GM21381 (cell line): ENCODE measurements at regions not wholly inside any gene's neighbourhood (a gene's known extent, or its start where the extent isn't known, plus 50 kb on each side); places are given as distances from the start of the nearest gene placed in this dataset.

ENCODE experiments used
- ATAC-seq: cut with Tn5 transposase; IDR thresholded peaks from one replicate; pipeline ENCODE4 v1.9.1; 2021; ENCODE audit warnings: mild to moderate bottlenecking, moderate library complexity; ENCODE audit not compliant: unreplicated experiment

DNA sequence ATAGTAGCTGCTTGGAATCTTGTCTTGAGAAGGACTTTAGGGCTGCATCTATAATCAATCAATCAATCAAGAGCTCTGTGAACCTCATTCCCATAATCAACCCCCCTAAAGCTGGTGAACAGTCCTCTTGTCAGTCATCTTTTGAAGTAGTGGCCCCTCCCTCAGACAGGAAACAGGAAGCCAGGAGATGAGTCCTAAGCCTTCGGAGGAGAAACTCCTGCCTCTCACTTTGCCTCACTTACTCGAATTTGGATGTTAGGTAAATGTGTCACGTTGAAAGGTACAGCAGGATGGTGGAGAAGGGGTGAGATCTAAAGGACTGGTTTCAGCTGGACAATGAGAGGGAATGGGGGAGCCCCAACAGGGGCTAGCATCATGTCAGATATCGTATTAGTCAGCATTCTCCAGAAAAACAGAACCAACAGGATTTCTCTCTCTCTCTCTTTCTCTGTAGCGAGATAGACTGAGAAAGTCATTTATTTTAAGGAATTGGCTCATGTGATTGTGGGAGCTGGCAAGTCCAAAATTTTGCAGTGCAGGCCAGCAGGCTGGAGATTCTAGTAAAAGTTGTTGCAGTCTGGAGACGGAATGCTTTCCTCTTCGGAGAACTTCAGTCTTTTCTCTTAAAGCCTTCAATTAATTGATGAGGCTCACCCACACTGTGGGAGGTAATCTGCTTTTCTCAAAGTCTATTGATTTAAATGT, 144.4 kb upstream of the PWP1 start:
- no peak for ATAC-seq

GRCh38 chr12:107543416-107543815, 142.2 kb upstream of the PWP1 start:
- no peak for ATAC-seq

GRCh38 chr12:107543841-107544240, 141.8 kb upstream of the PWP1 start:
- ATAC-seq = no peak

GRCh38 chr12:107544937-107545336, 140.7 kb upstream of the PWP1 start:
- ATAC-seq = no peak

DNA sequence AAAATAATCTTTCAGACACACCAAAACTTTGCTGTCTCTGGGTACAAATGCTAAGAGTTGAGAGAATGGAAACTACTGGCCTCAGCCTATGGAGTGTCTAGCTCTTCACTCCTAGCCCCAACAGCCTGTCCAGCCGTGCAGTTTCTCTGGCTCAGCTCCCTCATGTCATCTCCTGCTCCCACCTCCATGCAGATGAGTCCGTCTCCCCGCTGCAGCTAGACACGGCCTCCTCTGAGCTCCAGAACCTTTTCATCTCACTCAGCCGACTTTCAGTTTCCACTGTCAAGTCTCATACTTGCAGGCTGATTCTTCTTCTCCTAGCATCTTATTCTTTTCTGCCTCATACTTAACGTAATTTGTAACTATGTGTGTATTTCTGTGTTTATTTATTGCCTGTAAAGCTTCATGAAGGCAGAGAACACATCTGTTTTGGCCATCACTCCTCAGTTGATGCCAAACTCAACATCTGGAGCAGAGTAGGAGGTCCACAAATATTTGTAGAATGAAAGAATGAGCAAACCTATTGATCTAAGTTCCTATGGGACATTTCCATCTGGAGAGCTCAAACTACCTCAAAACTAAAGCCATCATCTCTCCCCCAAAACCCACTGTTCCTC, 139.8 kb upstream of the PWP1 start:
- no peak for ATAC-seq

DNA sequence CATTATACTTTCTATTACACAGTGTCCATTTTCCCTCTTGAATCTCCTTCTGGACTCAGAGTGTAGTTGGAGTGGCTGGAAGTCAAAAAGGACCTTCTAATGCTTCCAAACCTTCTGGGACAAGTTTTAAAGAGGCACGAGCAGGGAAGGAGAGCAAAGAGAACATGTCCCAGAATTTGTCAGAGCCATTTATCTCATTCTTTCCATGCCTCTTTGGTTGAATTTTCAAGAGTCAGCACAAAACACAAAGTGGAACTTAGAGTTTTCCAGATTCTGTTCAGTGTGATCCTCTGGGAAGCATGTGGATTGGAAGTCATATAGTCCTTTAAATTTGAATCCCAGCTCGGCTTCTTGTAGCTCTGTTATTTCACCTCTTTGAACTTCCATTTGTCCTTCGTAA, 138.2 kb upstream of the PWP1 start:
- ATAC-seq = no peak

GRCh38 chr12:107549651-107550480, 135.7 kb upstream of the PWP1 start:
- no peak for ATAC-seq

DNA sequence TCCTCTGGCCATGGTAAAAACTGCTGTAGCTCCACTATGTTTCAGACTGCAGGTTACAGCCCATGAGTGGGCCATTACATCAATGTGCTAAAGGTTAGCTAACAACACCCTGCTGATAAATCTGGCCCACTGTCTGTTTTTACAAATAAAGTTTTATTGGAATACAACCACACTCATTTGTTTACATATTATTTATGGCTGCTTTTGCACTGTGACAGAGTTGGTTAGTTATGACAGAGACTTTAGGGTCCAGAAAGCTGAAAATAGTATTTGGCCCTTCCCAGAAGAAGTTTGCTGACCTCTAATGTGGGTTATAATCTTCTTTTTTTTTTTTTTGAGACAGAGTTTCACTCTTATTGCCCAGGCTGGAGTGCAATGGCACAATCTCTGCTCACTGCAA, 134.2 kb upstream of the PWP1 start:
- ATAC-seq = no peak

DNA sequence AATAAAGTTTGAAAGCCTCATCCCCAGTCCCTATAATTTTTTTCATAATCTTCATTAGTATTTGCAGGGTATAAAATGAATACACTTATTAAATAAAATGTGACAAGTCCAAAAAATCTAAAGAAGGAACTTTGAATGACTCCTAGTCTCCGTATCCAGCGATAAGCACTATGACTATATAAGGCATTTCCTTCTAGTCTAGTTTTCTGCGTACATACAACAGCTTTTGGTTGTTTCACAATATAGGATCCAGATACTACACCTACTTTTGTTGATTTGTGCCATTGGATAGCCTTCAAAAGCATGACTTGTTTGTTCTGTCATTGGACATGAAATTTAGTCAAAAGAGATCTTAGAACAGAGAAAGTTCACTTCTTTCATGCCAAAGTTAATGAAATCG, 133.3 kb upstream of the PWP1 start:
- ATAC-seq = no peak

GRCh38 chr12:107553211-107553765, 132.3 kb upstream of the PWP1 start:
- ATAC-seq = no peak

DNA sequence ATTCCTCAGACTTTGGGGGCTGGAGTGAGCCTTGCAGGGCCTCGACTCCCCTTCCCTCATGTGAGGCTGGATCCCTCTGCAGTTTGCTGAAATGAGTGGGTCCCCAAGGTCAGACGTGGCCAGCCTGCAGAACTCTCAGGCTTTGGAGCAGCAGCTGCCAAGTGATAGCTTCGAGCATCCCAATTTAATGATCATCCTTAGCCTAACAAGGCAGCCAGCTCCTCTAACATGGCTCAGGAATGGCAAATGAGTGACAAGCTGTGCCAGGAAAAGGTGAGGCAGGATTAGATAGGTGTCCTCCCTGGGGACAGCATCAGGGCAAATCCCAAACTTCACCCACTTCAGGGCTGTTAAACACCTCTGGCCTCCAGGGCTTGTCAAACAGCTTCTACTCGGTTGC, 130.7 kb upstream of the PWP1 start:
- no peak for ATAC-seq

- ATAC-seq = no peak
Observed at GRCh38 chr12:107557026-107557425, 128.6 kb upstream of the PWP1 start.

GRCh38 chr12:107557589-107558100, 128.0 kb upstream of the PWP1 start:
- ATAC-seq = no peak

DNA sequence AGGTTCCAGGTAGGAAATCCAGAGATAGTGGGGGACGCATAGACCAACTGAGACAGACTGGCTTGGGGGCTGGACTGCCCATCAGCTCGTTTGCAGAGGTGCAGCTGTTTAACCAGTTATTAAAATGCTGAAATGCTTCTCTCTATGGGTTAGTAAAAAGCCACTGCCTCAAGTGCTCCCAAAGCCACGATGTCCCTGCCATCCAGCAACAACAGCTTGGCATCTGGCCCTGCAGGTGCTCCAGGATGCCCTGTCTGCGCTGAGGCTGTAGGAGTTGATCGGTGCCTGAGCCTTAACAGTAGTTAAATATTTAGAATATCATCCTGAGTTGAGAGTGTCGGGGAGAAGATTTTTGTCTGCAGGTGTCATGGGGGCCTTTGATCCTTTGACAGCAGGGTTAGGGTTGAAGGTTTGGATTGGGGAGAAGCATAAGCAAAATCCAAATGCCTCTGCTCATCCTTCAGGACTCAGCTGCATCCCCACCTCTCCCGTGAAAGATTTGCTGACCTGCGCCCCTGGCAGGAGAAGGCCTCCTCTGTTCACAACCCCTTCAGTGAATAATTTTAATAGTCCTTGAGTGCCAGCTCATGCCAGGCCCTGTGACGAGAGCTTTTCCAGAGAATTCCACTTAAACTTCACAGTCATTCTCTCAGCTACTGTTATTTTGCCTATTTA, 127.3 kb upstream of the PWP1 start:
- no peak for ATAC-seq

GRCh38 chr12:107558816-107559382, 126.7 kb upstream of the PWP1 start:
- ATAC-seq = no peak

GRCh38 chr12:107560165-107560898, 125.3 kb upstream of the PWP1 start:
- no peak for ATAC-seq

DNA sequence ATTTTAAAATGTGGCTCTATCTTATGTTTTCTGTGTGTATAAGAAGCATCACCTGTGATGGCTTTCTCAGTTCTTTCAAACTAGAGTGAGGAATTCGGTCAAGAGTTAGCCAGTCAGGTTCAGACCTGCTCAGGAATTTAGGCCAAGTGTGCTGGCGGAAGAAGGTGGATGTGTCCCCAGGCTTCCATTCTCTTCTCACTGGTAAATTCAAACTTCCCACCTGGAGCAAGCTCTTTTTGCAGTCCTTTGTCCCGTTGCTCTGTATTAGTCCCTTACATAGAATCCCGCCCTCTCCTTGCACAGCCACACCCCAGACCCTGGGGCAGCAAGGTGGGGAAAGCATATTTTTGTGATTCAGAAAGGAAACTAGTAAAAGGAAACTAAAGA, 124.7 kb upstream of the PWP1 start:
- no peak for ATAC-seq

GRCh38 chr12:107564946-107565345, 120.7 kb upstream of the PWP1 start:
- ATAC-seq = no peak

- no peak for ATAC-seq
Observed at GRCh38 chr12:107565551-107565950, 120.0 kb upstream of the PWP1 start.
